SK-N-SH (cell line): ENCODE measurements at regions not wholly inside any gene's neighbourhood (a gene's known extent, or its start where the extent isn't known, plus 50 kb on each side); places are given as distances from the start of the nearest gene placed in this dataset.

Experiments
- CTCF ChIA-PET: fragments of 300-600, 350-600 bp; formaldehyde crosslinking; extraction: SDS; loops from one replicate; lab custom pipeline; 2021; lab: Yijun Ruan, JAX
- POLR2A ChIA-PET: fragments of 350-600 bp; sonication (Branson Sonifier 250); formaldehyde crosslinking; extraction: SDS; loops from one replicate; lab custom pipeline; 2020; ENCODE audit warnings: antibody characterized with exemption, inconsistent platforms; lab: Yijun Ruan, JAX
- DNase-seq: peaks from one replicate; pipeline ENCODE4 v3.0.0; 2012
- H2AFZ ChIP-seq: fragments of 200-600 bp; sonication (generic); 2 replicates; pipeline ENCODE4 v1.8.1; 2016; ENCODE audit warnings: antibody characterized with exemption, mild to moderate bottlenecking, low read depth
- H3F3A ChIP-seq: fragments of 200-600 bp; sonication (generic); replicated peaks from 2 replicates; pipeline ENCODE3; 2016; ENCODE audit warnings: antibody characterized with exemption, mild to moderate bottlenecking; ENCODE audit not compliant: insufficient read depth
- H3K27ac ChIP-seq, 2 experiments: fragments of 200-500 bp in 1 of 2; fragments of 200-600 bp in 1 of 2; sonication (Bioruptor generic) in 1 of 2; sonication (generic), shearing (Covaris generic) in 1 of 2; 2 replicates each; pipeline versions ENCODE4 v1.5.1 to v1.6.1; 2014 to 2016; ENCODE audit warnings: low read depth in 2 of 2, inconsistent platforms in 1 of 2, low read length in 1 of 2, mild to moderate bottlenecking in 1 of 2, mixed read lengths in 1 of 2
- H3K27me3 ChIP-seq: fragments of 200-600 bp; sonication (generic), shearing (Covaris generic); 2 replicates; pipeline ENCODE4 v1.6.1; 2016; ENCODE audit warnings: mixed run types; ENCODE audit not compliant: insufficient read depth
- H3K36me3 ChIP-seq, 2 experiments: fragments of 200-500 bp in 1 of 2; fragments of 200-600 bp in 1 of 2; sonication (Bioruptor generic) in 1 of 2; sonication (generic) in 1 of 2; replicated peaks in 1 of 2; 2 replicates each; pipeline versions ENCODE3 to v1.5.1; 2014 to 2016; ENCODE audit warnings: low read length in 1 of 2, mild to moderate bottlenecking in 1 of 2; ENCODE audit not compliant: insufficient read depth in 2 of 2, control insufficient read depth in 1 of 2
- H3K4me1 ChIP-seq, 2 experiments: fragments of 200-500 bp in 1 of 2; fragments of 200-600 bp in 1 of 2; sonication (Bioruptor generic) in 1 of 2; sonication (generic), shearing (Covaris generic) in 1 of 2; 2 replicates each; pipeline versions ENCODE4 v1.5.1 to v1.6.1; 2014 to 2016; ENCODE audit warnings: low read depth in 1 of 2, low read length in 1 of 2, mixed run types in 1 of 2; ENCODE audit not compliant: insufficient read depth in 2 of 2, control insufficient read depth in 1 of 2
- H3K4me2 ChIP-seq: fragments of 200-600 bp; sonication (generic), shearing (Covaris generic); 2 replicates; pipeline ENCODE4 v1.6.1; 2017; ENCODE audit warnings: mixed run types
- H3K4me3 ChIP-seq, 2 experiments: fragments of 200-500 bp in 1 of 2; fragments of 200-600 bp in 1 of 2; sonication (Bioruptor generic) in 1 of 2; sonication (generic), shearing (Covaris generic) in 1 of 2; 2 replicates each; pipeline versions ENCODE4 v1.5.1 to v1.8.1; 2014 to 2016; ENCODE audit warnings: low read depth in 2 of 2, inconsistent platforms in 1 of 2, low read length in 1 of 2, mild to moderate bottlenecking in 1 of 2, mixed read lengths in 1 of 2, moderate library complexity in 1 of 2
- H3K79me2 ChIP-seq: fragments of 200-600 bp; sonication (generic); 2 replicates; pipeline ENCODE4 v1.8.1; 2017; ENCODE audit warnings: mild to moderate bottlenecking; ENCODE audit not compliant: insufficient read depth
- H3K9ac ChIP-seq: fragments of 200-600 bp; sonication (generic); 2 replicates; pipeline ENCODE4 v1.6.1; 2017; ENCODE audit warnings: mixed run types
- H3K9me2 ChIP-seq: fragments of 200-600 bp; sonication (generic); 2 replicates; pipeline ENCODE4 v1.6.1; 2017; ENCODE audit warnings: mixed run types
- H3K9me3 ChIP-seq: fragments of 200-600 bp; sonication (generic); 2 replicates; pipeline ENCODE4 v1.6.1; 2017; ENCODE audit warnings: mixed run types, mild to moderate bottlenecking, moderate library complexity
- H4K20me1 ChIP-seq: fragments of 200-600 bp; sonication (generic); 2 replicates; pipeline ENCODE4 v1.6.1; 2017; ENCODE audit warnings: mild to moderate bottlenecking, mixed run types; ENCODE audit not compliant: insufficient read depth
- CHD2 ChIP-seq: fragments of 150-350 bp; IDR thresholded peaks from 2 replicates; pipeline ENCODE4 v1.6.1; 2018; ENCODE audit warnings: low read length; ENCODE audit not compliant: partially characterized antibody
- FOXJ3 ChIP-seq: sonication (generic); formaldehyde crosslinking; IDR thresholded peaks from 2 replicates; pipeline ENCODE4 v1.5.1; 2020; ENCODE audit warnings: mild to moderate bottlenecking, missing genetic modification reagents
- GABPA ChIP-seq: IDR thresholded peaks from 2 replicates; pipeline ENCODE4 v1.4.0; 2012; ENCODE audit warnings: low read depth, mild to moderate bottlenecking
- GATA2 ChIP-seq: sonication (generic); formaldehyde crosslinking; IDR thresholded peaks from 2 replicates; pipeline ENCODE4 v1.5.0; 2020; ENCODE audit warnings: mild to moderate bottlenecking, missing genetic modification reagents
- IRF3 ChIP-seq: fragments of 150-350 bp; IDR thresholded peaks from 2 replicates; pipeline ENCODE4 v1.6.1; 2016; ENCODE audit warnings: mild to moderate bottlenecking, low read depth, low read length
- JUND ChIP-seq: IDR thresholded peaks from 2 replicates; pipeline ENCODE4 v1.4.0; 2012
- MXI1 ChIP-seq: IDR thresholded peaks from 2 replicates; pipeline ENCODE4 v1.6.1; 2012; ENCODE audit warnings: mild to moderate bottlenecking, low read depth, low read length, improper control_type of control experiment
- NRF1 ChIP-seq: IDR thresholded peaks from 2 replicates; pipeline ENCODE4 v1.6.1; 2012; ENCODE audit warnings: low read depth, mild to moderate bottlenecking, low read length
- RCOR1 ChIP-seq: fragments of 150-350 bp; IDR thresholded peaks from 2 replicates; pipeline ENCODE4 v1.6.1; 2017; ENCODE audit warnings: antibody characterized with exemption, low read length
- RFX5 ChIP-seq: IDR thresholded peaks from 2 replicates; pipeline ENCODE4 v1.6.1; 2012; ENCODE audit warnings: mild to moderate bottlenecking, improper control_type of control experiment, low read length
- SIN3A ChIP-seq: IDR thresholded peaks from 2 replicates; pipeline ENCODE4 v1.6.1; 2012; ENCODE audit warnings: low read depth, mild to moderate bottlenecking, low read length, moderate library complexity, borderline replicate concordance
- SMC3 ChIP-seq: IDR thresholded peaks from 2 replicates; pipeline ENCODE4 v1.6.1; 2012; ENCODE audit warnings: low read depth, low read length, improper control_type of control experiment
- TCF12 ChIP-seq: IDR thresholded peaks from 2 replicates; pipeline ENCODE4 v1.4.0; 2012
- USF1 ChIP-seq: IDR thresholded peaks from 2 replicates; pipeline ENCODE4 v1.4.0; 2012; ENCODE audit warnings: low read depth, borderline replicate concordance
- WGBS: methylation state at CpG from one replicate; pipeline ENCODE4 v1.1.6; 2017; ENCODE audit warnings: low lambda C conversion rate; 5-methylcytosine and 5-hydroxymethylcytosine counted together

- no peaks in the 10 kb centered on the region for H3K79me2 ChIP-seq
- H4K20me1 ChIP-seq = no peaks in the 10 kb centered on the region
- H3K4me2 ChIP-seq = no peak overlapping the region
- no peaks in the 10 kb centered on the region for H3K9me3 ChIP-seq
- H3F3A ChIP-seq = peaks cover 3% of the 10 kb centered on the region
- CTCF ChIA-PET = interaction anchor here (0.9 to 3.4 kb wide), 3 partner anchors 144 to 509 kb away, joined by 3 to 14 read pairs (median 4); no protein-coding TSS in a partner anchor
- 89% methylated on average over 5 of the region's 5 CpGs for WGBS
- H3K36me3 ChIP-seq = peaks cover 0 to 1% of the 10 kb centered on the region in 2 experiments
- H2AFZ ChIP-seq = no peak overlapping the region
- no peaks in the 10 kb centered on the region for H3K27me3 ChIP-seq
- H3K4me3 ChIP-seq = no peak overlapping the region
- TF ChIP-seq GATA2 (CRISPR knock-in tag) (no peak), USF1 (no peak), SIN3A (no peak), JUND (no peak), TCF12 (no peak)
- H3K9me2 ChIP-seq = no peaks in the 10 kb centered on the region
- DNase-seq = no peak
- peaks cover 0 to 7% of the 10 kb centered on the region in 2 experiments; a peak in 2 of 4 replicates for H3K4me1 ChIP-seq
- no peak overlapping the region for H3K9ac ChIP-seq
- POLR2A ChIA-PET = no interaction called here
- no peak overlapping the region for H3K27ac ChIP-seq
These were observed 67.5 kb downstream of the SLC41A2 start for GRCh38 chr12:104890476-104891096.

- no peaks in the 10 kb centered on the region for H3K79me2 ChIP-seq
- H3K4me1 ChIP-seq = peaks cover 0 to 7% of the 10 kb centered on the region in 2 experiments; a peak in 2 of 4 replicates
- no peak overlapping the region for H2AFZ ChIP-seq
- ChIA-PET CTCF (interaction anchor here (1.0 kb wide), 1 partner anchor 508 kb away, joined by 3 read pairs; no protein-coding TSS in a partner anchor), POLR2A (no interaction called here)
- no peak overlapping the region for H3K9ac ChIP-seq
- H3K36me3 ChIP-seq = peaks cover 0 to 6% of the 10 kb centered on the region in 2 experiments
- H4K20me1 ChIP-seq = no peaks in the 10 kb centered on the region
- no peaks in the 10 kb centered on the region for H3K9me3 ChIP-seq
- DNase-seq = no peak
- H3K27me3 ChIP-seq = no peaks in the 10 kb centered on the region
- H3F3A ChIP-seq = peaks cover 3% of the 10 kb centered on the region
- H3K9me2 ChIP-seq = no peaks in the 10 kb centered on the region
- TF ChIP-seq IRF3 = no peak
- no peak for TF ChIP-seq RFX5
- no peak for TF ChIP-seq CHD2
- TF ChIP-seq RCOR1 = no peak
- H3K4me3 ChIP-seq = no peak overlapping the region
- 97% methylated on average over 1 of the region's 1 CpG for WGBS
- no peak overlapping the region for H3K4me2 ChIP-seq
- no peak overlapping the region for H3K27ac ChIP-seq
These were observed 68.4 kb downstream of the SLC41A2 start for GRCh38 chr12:104889735-104890134.

- DNase-seq = no peak
- H3K4me3 ChIP-seq = no peak overlapping the region
- ChIA-PET CTCF (interaction anchor here (1.3 kb wide), 1 partner anchor 9 kb away, joined by 4 read pairs; no protein-coding TSS in a partner anchor), POLR2A (no interaction called here)
- H3K9ac ChIP-seq = no peak overlapping the region
- no peak overlapping the region for H3K27ac ChIP-seq
- H3F3A ChIP-seq = peaks cover 3% of the 10 kb centered on the region
- no peaks in the 10 kb centered on the region for H4K20me1 ChIP-seq
- peaks cover 0 to 6% of the 10 kb centered on the region in 2 experiments for H3K36me3 ChIP-seq
- no peaks in the 10 kb centered on the region for H3K27me3 ChIP-seq
- H3K79me2 ChIP-seq = no peaks in the 10 kb centered on the region
- H3K9me3 ChIP-seq = no peaks in the 10 kb centered on the region
- no peaks in the 10 kb centered on the region for H3K9me2 ChIP-seq
- TF ChIP-seq SMC3 = no peak
- TF ChIP-seq NRF1 = no peak
- no peak for TF ChIP-seq FOXJ3 (CRISPR knock-in tag)
- TF ChIP-seq GABPA = no peak
- no peak for TF ChIP-seq USF1
- TF ChIP-seq MXI1 = no peak
- H3K4me2 ChIP-seq = no peak overlapping the region
- no peak overlapping the region for H2AFZ ChIP-seq
- peaks cover 0 to 7% of the 10 kb centered on the region in 2 experiments; a peak in 2 of 4 replicates for H3K4me1 ChIP-seq
These were observed 69.2 kb downstream of the SLC41A2 start for GRCh38 chr12:104888892-104889291.
